DMS53 treated with DMSO at 0.1 percent for 48 hours (cell line): ENCODE measurements at regions not wholly inside any gene's neighbourhood (a gene's known extent, or its start where the extent isn't known, plus 50 kb on each side); places are given as distances from the start of the nearest gene placed in this dataset.
A peak's percentile ranks its signal among the peaks of the same experiment; 100 is the strongest.

ENCODE experiments used
- DNase-seq: peaks from one replicate; lab custom pipeline; 2025; ENCODE audit not compliant: unreplicated experiment; lab: John Stamatoyannopoulos, UW

DNA sequence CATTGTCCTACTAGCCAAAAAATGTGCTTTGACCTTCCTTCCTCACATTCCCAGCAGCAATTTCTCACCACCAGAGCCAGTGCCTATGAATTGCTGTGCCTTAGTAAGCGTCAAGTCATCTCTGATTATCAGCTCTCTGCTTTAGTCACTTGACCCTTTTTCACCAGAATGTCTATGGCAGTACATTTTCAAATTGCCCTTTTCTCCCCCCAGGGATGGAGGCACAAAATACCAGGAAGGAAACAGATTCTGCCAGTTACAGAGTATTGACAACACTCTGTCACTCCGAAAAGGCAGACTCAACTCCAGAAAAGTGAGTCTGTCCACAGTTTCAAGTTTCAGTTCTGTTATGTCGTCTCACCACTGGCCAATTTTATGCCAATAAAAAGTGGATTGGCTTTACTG, 167.4 kb downstream of the TNFSF18 start:
- DNase-seq, result no peak

DNA sequence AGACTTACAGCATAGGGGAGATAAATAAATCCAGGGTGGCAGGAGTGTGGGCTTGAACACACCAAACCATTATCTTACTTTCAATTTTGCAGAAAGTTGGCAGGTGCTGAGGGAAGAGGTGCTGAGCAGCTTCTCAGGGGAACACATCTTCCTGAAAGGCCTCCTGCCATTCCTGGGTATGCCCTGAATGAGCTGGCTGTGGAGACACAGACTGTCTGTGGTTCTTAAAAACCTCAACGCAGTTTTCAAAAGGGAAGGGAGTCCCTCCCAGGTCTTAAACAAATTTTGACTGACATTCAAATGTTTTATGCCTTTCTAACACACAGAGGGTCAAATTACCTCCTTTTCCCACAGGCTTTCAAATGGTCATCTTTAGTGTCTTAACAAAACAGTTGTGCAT, 166.9 kb downstream of the TNFSF18 start:
- no peak for DNase-seq

DNA sequence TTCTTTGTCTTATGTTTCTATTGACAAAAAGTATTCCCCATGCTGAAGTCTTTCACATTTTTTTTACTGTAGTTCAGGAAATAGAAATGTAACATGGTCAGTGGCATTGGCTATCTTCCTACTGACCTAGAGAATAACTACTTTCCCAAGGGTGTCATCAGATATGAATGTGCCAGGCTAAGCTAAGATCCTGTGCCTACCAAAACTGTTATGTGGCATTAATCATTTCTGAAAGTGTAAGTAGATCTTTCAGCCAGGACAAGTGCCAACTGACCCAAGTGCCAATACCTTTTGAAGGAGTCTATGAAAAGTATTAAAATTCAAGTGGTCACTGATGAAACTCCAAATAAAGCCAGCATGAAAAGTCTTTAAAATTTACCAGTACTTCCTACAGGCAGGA, 165.3 kb downstream of the TNFSF18 start:
- no peak for DNase-seq

DNA sequence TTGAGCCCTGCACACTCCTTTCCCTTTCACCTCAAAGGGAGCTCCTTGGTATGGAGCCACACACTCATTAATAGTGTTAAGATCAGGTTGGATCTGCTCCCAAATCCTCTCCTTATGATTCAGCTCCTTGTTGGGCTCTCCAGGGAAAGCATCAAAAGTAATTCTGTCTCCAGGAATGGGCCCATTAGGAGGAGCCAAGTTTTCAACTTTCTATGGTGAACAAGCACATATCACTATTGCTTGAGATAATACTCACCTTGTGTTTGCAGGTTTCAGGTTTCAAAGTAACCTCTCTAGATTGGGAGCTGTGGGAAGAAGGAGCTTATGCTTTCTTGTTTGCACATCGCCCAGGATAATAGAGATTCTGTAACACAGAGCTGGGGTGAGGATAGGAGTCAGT, 164.8 kb downstream of the TNFSF18 start:
- peak; percentile 55 for DNase-seq

DNA sequence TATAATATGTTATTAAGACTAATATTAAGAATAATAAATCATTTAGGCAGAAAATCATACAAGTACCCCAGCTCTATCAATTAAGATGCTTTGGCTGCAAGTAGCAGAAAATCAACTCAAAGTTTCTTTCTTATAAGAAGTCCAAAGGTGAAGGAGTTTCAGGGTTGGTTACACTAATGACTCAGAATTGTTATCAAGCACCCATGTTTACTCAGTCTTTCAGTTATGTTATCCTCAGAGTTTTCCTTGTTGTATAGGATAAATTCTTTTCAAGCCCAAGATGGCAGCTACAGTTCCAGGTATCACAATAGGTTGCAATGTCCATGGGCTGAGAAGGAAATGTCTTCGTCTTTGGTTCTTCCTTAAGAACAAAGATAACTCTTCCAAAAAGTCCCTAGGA, 163.6 kb downstream of the TNFSF18 start:
- DNase-seq, result no peak

DNA sequence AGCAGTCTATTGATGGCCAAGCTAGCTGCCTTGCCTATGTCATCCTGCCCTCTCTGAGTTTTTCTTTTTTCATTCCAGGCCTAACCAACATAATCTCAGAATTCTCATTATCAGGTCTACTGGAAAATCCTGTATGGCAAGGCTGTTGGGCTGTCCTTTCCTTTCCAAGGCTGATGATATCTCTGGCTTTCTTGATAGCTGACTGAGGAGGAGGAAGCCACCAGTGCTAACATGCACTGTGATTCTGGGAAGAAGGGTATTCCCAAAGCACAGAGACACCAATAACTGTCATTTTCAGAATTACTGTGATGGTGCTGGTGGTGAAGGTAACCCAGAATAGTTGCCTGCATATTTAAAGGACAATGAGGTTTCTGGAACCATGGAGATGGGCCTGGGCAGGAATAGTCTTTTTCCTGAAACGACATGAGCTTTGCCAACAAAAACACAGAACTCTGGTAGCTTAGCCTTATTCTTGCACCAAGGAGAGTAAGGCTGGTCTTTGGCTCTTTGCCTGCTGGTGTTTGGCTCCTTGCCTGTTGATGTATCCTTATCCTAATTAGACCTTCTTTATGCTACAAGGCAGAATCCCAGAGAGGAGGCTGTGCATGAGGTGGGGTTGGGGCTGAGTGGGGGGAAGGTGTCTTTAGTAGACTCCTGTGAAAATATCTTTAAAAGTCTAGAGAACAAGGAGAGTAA, 157.4 kb downstream of the TNFSF18 start:
- no peak for DNase-seq

DNA sequence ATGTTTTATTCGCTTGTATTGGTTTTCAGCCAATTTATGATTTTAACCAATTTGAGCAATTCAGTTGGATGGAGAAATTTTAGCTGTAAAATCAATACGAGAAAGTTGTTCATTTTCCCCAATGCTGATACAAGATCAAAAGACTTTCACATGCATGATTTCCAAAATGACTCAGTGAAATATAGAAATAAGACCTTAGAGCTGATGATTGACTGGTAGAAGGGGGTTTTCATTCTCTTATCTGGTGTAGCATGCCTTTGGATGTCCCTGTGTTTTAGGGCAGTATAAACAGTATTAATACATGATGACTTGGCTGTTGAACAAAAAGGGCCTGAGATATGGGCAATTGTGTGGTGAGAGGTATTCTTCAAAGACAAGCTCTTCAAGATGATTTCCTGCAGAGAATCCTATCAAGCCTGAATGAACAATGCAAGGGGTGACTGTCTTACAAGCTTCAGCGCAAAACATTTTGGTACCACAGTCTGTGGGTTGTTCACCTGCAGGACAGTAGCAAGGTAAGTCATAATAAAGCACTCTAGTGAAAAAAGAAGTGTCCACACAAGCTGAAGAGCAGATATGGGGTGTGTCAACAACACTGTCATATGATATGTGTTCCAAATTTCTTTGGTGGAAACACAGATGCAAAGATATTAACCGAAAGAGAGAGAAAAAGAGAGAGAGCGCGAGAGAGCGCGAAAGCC, 156.2 kb downstream of the TNFSF18 start:
- DNase-seq, result peak; percentile 13

DNA sequence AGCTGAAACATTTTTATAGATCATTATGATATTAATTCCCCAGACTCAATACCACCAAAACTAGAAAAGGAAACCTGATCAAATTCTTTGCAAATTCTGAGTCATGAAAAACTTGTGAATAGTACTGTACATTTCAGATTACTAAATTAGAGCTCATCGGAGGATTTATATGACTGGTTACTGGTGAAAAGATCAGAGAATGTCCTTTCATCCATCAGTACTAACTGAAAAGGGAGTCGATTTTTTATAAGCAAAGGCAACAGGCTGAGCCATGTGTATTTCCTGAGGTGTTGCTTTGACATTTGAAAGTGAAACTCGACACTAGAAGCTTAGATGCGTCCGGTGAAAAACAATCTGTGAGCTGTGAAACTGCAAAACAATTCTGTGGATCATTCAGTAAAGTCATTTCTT, 155.7 kb downstream of the TNFSF18 start:
- DNase-seq, result peak; percentile 13

DNA sequence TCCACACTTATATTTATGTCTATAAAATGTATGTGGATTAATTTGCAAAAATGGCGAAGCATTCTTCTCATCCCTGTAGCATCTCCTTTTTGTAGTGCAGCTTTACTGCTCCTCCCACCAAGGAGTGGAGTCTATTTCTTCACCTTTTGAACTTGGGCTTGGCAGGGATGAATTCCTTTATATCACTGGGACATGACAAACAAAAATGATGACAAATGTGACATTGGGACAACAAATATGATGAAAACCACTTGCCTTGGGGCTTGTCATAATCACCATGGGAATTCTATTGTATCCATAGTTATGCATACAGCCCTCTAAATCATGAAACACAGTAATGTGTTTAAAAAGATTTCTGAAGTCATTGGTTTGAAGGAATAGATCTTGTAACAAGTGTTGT, 155.0 kb downstream of the TNFSF18 start:
- DNase-seq, result no peak

DNA sequence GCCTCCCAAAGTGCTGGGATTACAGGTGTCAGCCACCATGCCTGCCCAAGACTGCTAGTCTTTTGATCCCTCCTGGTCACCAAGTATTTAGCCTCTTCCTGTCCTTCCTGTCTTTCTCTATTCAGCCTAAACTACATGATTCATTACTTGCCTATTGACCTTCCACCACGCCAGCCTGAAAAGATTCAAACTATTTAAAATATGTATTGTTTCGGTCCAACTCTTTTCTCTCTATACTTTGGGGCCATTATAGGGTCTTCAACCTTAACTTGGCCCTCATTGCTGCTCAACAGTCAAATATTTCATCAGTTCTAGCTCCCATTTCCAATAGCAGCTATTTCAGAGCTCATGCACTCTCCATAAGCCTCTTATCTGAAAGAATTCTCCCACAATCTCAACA, 153.0 kb downstream of the TNFSF18 start:
- DNase-seq, result no peak

DNA sequence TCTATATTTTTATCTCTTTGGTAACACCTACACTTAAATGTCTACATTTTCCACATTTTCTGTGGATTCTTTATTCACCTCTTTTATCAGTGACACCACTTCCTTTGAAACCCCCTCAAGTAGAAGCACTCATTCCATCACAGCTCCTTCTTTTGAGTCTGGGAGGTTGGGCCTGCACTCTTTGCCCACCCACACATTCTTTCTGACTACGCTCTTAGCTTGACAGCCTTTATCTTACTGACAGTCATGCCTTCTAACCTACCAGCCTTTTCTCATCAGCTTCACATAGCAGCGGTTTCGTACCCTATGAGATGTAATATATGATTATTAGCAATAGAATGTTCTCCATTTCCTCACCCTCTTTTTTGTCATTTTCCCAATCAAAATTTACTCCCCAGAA, 151.9 kb downstream of the TNFSF18 start:
- DNase-seq, result no peak

DNA sequence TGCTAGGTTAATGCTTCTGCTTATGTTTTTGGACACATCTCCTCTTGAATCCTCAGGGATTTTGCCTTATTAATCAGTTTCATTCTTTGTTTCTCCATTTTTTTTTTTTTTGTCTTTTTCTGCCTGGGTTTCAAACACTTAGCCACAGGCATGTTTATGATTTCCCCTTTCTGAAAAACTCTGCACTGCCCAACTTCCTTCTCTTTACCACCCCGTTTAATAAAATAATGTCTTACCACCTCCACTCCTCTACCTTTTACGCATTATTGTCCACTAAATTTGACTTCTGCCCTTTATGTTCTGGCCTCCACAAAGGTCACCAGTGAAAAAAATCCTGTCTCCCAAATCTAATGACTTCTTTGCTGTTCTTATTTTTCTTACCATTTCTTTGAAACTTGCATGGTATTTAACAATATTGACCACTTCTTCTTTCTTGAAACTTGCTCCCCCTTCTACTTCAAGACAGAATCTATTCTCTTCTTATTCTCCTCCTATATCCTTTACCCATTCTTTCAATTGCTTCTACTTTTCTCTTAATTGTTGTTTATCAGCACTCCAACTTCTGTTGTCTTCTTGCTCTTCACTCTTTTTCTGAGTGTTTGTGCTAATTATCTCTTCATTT, 150.3 kb downstream of the TNFSF18 start:
- no peak for DNase-seq

DNA sequence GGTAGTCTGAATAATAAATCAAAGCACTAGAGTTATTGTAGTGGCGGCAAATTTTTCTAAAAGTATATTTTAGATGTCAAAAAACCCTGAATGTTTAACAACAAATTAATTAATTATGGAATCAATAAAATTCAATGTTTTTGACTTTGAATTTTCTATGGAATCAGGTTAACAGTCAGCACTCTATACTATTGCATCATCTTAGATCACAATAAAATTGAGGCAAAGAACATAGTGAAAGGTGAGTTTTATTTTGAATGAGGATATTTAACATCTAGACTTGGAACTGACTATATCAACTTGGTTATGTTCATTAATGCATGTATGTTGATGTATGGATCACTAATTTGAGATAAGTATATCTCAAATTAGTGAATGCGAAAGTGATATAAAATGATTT, 148.5 kb downstream of the TNFSF18 start:
- no peak for DNase-seq

DNA sequence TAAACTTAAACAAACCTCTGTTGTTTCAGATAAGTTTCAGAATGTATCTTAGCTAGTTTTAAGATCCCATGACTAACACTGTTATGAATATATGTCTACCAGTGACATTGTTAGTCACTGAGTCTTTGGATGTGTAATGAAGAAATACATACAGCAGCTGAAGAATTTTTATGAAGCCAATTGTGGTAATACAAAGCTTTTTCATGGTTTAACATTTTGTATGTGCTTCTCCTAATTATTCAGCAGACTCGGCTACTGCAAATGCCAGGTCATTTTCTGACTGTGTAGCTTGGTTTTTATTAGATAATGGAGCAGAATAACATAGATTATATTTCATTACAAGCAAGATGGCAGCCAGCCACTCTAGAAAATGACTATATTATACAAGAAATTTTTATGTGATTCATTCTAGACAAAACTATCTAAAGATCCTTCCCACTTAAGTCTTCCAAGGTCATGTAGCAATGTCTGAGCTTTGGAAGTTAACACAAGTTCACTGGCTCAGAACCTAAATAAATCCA, 147.8 kb downstream of the TNFSF18 start:
- no peak for DNase-seq

DNA sequence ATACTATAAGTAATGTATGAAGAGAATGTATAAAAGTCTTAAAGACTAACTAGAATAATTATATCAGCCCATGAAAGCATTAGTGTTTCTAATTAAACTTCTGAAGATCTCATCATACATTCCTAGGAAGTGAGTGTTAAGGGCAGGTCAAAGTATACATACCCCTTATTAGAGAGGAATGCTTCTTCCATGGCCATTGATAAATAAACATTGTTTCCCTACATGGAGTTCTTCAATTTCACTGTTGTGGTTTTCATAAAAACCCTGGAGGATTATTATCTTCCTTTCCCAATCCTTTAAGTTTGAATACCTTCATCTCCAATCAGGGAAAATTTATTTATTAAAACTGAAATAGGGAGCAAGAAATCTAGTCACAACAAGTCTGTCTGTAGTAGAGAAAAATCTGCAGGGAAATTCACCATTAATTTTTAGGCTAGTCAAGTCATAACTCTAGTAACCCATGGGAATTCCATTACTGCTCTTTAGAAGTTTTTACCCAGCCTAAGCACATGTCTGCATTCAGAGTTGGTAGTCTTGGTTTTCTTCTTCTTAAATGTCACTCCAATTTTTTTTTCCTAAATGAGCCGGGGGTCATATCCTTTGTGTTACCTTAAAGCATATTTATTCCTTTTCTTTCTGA, 147.0 kb downstream of the TNFSF18 start:
- no peak for DNase-seq

DNA sequence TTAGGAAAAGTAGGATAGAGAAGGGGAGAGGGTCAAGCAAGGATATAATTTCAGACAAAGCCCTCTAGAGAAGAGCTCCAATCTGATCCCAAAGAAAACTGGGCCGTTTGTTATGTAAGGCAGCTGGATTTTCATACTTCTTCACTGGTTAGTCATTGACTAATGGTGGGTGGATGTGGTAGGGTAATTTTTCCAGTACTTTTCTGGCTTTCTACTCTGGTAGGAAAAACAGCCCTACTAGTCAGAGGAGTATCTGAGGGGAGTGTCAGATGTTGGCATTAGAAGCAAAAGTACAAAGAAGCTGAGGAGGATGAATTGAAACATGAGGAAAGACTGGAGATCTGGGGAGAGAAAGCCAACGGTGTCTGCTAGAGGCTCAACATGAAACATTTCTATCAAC, 145.3 kb downstream of the TNFSF18 start:
- DNase-seq, result no peak

DNA sequence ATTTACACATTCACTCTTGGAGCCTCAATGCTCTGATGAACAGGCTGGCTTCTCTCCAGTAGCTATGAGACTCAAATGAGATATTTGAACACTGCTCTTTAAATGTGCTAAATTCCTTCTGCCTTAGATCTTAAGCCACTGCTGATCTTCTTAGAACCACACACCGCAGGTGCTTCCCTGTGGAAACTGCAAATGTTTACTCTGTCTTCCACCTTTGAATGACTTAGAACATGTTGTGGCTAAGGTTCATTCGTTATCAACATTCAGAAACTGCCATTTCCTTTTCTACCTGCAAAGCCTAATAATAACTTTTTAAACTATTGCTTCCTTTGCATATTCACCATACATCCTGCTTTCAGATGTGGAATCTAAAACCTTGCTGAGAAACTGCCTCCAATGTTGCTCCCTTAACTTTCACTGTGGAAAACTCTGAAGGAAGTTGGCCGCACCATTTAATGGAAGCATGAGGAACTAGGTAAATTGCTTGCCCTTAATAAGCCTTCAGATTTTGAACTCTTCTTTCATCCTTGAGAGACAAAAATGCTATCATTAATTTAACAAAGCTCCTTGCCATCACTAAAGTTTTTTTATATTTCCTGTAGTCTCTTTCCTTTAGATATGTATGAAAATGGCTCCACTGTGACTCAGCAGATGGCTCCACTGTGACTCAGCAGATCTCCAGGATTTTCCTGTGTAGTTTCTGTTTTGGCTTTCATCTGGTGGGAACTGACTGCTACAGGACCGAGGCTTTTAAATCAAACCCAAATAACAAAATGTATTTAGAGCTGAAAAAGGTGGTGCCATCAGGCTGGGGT, 143.8 kb downstream of the TNFSF18 start:
- peak; percentile 13 for DNase-seq

DNA sequence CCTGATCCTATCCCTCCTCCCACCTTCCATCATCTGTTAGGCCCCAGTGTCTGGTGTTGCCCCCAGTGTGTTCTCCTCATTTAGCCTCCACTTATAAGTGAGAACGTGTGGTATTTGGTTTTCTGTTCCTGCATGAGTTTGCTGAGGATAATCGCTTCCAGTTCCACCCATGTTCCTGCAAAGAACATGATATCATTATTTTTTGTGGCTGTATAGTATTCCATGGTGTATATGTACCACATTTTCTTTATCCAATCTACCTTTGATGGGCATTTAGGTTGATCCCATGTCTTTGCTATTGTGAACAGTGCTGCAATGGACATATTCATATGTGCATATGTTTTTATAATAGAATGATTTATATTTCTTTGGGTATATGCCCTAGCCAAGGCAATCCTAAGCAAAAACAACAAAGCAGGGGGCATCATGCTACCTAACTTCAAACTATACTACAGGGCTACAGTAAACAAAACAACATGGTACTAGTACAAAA, 142.9 kb downstream of the TNFSF18 start:
- no peak for DNase-seq

DNA sequence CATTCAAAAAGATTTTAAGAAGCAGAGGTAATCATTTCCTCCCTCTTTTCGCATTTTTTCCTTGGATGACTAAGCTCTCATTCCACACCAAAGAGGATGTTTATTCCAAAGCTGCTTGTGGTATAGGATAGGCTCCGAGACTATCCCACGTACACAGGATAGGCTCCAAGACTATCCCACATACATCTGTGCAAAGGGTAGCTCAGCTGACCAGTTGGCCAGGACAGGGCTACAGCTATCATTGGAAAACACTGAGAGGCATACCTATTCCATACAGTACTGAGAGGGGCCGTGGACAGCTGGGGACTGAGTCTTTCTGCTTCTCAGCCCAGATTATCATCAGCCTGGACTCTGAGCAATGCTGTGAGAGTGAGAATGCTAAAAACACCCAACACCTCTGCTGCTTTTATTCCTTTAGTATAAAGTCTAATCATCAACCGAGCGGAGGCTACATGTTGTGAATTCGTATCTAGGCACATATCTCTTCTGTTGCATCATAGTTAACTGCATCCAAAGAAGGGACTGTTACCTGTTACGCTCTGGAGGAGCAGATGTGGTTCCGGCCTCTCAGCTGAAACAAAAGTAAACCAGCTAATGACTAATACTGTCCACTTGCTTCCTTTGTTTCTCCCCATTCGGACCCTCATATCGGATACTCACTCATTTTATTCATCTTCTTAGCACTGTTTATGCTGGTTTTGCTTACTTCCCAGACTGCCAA, 141.0 kb downstream of the TNFSF18 start:
- DNase-seq, result no peak

DNA sequence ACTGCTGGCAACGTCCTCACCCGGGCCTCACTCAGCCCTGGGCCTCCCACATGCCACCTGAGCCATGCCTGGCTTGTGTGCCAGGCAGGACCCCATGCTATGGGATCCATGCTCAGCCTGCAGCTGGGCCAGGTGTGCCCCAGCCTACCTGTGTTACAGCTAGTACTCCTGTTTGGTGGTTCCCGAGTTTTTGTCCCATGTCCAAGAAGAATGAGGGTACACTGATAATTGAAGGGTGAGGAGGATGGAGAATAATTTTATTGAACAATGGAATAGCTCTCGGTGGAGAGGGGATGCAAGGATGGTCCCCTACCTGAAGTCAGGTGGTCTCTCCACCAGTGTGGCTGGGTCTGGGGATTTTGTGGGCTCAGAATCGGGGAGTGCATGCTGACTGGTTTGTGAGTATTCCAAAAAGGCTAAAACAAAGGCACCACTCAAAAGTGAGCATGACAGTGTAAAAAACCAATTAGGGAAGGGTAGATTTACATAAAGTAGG, 137.9 kb downstream of the TNFSF18 start:
- DNase-seq, result no peak
